Right atrium auricular region (tissue), 2 donors: ENCODE measurements at regions not wholly inside any gene's neighbourhood (a gene's known extent, or its start where the extent isn't known, plus 50 kb on each side); places are given as distances from the start of the nearest gene placed in this dataset.

Experiments used
- DNase-seq: peaks from one replicate; pipeline ENCODE4 v3.0.0-alpha.2; 2019; ENCODE audit warnings: low spot score
- H3K27ac ChIP-seq, 2 donors: fragments of 200-600 bp; sonication (generic); 1 replicate in 1 of 2; 2 replicates in 1 of 2; pipeline ENCODE4 v1.5.1; 2016 to 2019
- H3K27me3 ChIP-seq, 2 donors: fragments of 200-600 bp; sonication (generic); one replicate each; pipeline versions ENCODE4 v1.5.1 to v1.6.0; 2017 to 2019
- H3K36me3 ChIP-seq: fragments of 200-600 bp; sonication (generic); one replicate; pipeline ENCODE4 v1.5.1; 2016
- H3K4me1 ChIP-seq, 2 donors: fragments of 200-600 bp; sonication (generic); one replicate each; pipeline versions ENCODE4 v1.5.1 to v1.6.0; 2017 to 2019
- H3K4me3 ChIP-seq, 2 donors: fragments of 200-600 bp; sonication (generic); 1 replicate in 1 of 2; 2 replicates in 1 of 2; pipeline ENCODE4 v1.5.1; 2017 to 2019; ENCODE audit warnings: mild to moderate bottlenecking in 1 of 2, moderate library complexity in 1 of 2
- H3K9me3 ChIP-seq, 2 donors: fragments of 200-600 bp; sonication (generic); one replicate each; pipeline ENCODE4 v1.5.1; 2019
- TF ChIP-seq, protein P1 (sequence below), 2 donors: fragments of 200-600 bp; sonication (generic); IDR thresholded peaks; one replicate each; pipeline ENCODE4 v1.5.1; 2019; ENCODE audit warnings: antibody characterized with exemption in 2 of 2

GRCh38 chr3:27655547-27655946, 66.6 kb downstream of the EOMES start:
- TF ChIP-seq, protein P1, sequence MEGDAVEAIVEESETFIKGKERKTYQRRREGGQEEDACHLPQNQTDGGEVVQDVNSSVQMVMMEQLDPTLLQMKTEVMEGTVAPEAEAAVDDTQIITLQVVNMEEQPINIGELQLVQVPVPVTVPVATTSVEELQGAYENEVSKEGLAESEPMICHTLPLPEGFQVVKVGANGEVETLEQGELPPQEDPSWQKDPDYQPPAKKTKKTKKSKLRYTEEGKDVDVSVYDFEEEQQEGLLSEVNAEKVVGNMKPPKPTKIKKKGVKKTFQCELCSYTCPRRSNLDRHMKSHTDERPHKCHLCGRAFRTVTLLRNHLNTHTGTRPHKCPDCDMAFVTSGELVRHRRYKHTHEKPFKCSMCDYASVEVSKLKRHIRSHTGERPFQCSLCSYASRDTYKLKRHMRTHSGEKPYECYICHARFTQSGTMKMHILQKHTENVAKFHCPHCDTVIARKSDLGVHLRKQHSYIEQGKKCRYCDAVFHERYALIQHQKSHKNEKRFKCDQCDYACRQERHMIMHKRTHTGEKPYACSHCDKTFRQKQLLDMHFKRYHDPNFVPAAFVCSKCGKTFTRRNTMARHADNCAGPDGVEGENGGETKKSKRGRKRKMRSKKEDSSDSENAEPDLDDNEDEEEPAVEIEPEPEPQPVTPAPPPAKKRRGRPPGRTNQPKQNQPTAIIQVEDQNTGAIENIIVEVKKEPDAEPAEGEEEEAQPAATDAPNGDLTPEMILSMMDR (IDR thresholded peaks at IDR 0.05), result no peak
- Histone ChIP-seq H3K36me3 (no peaks in the 10 kb centered on the region), H3K27ac (no peak overlapping the region), H3K9me3 (no peaks in the 10 kb centered on the region), H3K27me3 (no peaks in the 10 kb centered on the region), H3K4me3 (no peak overlapping the region), H3K4me1 (no peaks in the 10 kb centered on the region)
- no peak for DNase-seq

DNA sequence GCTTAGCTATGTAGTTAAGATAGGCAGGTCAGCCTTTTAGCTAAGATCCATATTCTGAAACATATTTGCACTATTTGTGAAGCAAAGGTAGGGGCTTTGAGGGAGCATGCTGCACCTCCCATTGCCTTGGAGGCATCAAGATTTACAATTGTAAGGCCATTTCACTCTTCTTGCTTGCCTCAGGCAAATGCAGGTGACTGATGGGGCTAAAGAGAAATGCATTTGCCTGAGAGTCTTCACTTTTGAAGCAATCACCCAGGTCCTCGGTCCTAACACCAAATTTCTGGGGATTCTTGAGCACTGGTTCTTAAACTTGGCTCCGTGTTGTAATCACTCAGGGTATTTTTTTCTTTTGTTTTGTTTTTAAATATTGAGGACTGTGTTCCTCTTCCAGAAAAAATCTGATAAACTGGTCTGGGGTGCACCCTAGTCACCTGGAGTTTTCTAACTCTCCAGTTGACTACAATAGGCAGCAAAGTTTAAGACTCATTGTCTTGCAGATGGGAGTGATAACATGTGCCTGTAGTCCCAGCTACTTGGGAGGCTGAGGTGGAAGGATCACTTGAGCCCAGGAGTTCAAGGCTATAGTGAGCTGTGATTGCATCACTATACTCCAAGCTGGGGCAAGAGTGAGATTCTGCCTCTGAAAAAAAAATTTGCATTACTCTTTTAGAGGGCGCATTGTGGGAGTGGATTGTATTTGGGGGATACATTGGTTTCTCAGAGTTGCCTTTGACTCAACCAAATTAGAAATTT, 68.1 kb downstream of the EOMES start:
- Histone ChIP-seq H3K27ac (no peak overlapping the region), H3K4me1 (no peaks in the 10 kb centered on the region), H3K9me3 (no peaks in the 10 kb centered on the region), H3K36me3 (no peaks in the 10 kb centered on the region), H3K4me3 (no peak overlapping the region), H3K27me3 (no peaks in the 10 kb centered on the region)
- TF ChIP-seq, protein P1 (IDR thresholded peaks at IDR 0.05), result no peak
- no peak for DNase-seq

DNA sequence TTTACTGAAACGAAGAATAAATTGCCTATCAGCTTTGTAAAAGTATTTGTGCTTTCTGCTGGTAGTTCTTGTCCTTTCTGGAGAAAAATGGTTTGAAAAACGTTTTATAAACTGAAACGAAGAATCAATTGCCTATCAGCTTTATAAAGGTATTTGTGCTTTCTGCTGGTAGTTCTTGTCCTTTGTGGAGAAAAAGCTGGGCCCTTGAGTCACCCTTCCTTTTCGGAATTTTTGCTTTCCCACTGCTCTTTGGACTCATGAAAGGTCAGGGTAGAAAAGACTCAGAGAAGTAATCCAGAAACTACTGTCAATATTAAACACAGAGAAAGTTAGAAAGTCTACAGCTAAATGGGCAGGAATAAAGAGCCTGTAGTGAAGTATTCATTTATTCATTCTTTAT, 72.8 kb downstream of the EOMES start:
- H3K27ac ChIP-seq, result no peak overlapping the region
- H3K27me3 ChIP-seq, result no peaks in the 10 kb centered on the region
- TF ChIP-seq, protein P1 (IDR thresholded peaks at IDR 0.05), result no peak
- H3K4me3 ChIP-seq, result no peak overlapping the region
- no peaks in the 10 kb centered on the region for H3K9me3 ChIP-seq
- DNase-seq, result no peak
- H3K4me1 ChIP-seq, result no peaks in the 10 kb centered on the region
- H3K36me3 ChIP-seq, result no peaks in the 10 kb centered on the region

DNA sequence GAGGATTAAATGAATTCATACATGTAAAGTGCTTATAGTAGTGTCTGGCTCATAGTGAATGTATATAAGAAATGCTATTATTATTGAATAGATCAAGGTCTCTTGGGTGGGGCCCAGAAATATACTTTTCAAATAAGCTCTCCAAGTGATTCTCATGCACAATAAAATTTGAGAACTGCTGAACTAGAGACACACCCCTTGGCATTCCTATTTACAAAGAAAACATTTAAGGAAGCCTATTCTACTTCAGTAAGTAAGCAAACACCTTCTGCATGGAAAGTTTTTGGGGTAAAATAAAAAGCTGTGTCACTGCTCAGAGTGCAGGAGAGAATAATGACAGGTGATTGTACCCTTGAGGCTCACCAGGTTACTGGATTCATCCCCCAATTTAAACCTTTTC, 75.2 kb downstream of the EOMES start:
- TF ChIP-seq, protein P1 (IDR thresholded peaks at IDR 0.05), result no peak
- Histone ChIP-seq H3K4me1 (no peaks in the 10 kb centered on the region), H3K9me3 (no peaks in the 10 kb centered on the region), H3K4me3 (no peak overlapping the region), H3K27ac (no peak overlapping the region), H3K27me3 (no peaks in the 10 kb centered on the region), H3K36me3 (no peaks in the 10 kb centered on the region)
- no peak for DNase-seq

DNA sequence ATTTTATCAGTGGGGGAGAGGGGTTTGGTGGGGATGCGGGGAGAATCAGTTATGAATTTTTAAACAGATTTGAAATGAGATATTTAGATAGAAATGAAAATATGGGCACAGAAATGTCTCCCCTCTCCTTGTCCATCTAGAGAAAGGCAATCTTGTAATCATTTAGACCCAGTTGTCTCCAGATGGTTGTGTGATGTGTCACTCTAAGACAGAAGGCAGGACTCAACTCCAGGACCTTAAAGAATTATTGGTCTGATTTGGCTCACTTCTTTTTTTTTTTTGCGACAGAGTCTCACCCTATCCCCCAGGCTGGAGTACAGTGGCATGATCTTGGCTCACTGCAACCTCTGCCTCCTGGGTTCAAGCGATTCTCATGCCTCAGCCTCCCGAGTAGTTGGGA, 77.2 kb downstream of the EOMES start:
- Histone ChIP-seq H3K4me3 (no peak overlapping the region), H3K9me3 (no peaks in the 10 kb centered on the region), H3K36me3 (no peaks in the 10 kb centered on the region), H3K27me3 (no peaks in the 10 kb centered on the region), H3K27ac (no peak overlapping the region), H3K4me1 (no peaks in the 10 kb centered on the region)
- no peak for DNase-seq
- TF ChIP-seq, protein P1 (IDR thresholded peaks at IDR 0.05), result no peak

DNA sequence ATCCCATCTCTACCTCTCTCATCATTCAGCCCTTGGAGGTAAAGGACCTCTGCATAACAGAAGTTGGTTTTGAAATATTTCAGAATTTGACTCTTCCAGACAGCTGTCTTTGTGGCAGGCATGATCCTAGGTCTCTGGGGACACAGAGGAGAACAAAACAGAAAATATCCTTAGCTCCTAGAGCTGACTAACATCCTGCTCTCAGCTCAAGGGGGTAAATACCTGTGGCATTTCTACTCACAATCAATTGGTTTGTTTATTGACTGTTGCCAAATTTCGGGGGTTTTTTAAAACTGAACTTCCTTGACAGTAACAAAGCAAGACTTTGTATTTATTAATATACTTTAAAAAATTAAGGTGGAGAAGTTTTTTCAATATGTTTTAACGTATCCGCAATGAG, 78.8 kb downstream of the EOMES start:
- TF ChIP-seq, protein P1 (IDR thresholded peaks at IDR 0.05), result no peak
- Histone ChIP-seq H3K27ac (no peak overlapping the region), H3K36me3 (no peaks in the 10 kb centered on the region), H3K9me3 (no peaks in the 10 kb centered on the region), H3K4me1 (no peaks in the 10 kb centered on the region), H3K27me3 (no peaks in the 10 kb centered on the region), H3K4me3 (no peak overlapping the region)
- no peak for DNase-seq
